ENCODE measurements at regions not wholly inside any gene's neighbourhood (a gene's known extent, or its start where the extent isn't known, plus 50 kb on each side); places are given as distances from the start of the nearest gene placed in this dataset.

- TF ChIP-seq CTCF (IDR thresholded peaks at IDR 0.05) (no peak), POLR2A (IDR thresholded peaks at IDR 0.05) (no peak)
Observed at GRCh38 chr22:22771696-22772377, 115.8 kb upstream of the IGLL5 start.
